ENCODE measurements at regions not wholly inside any gene's neighbourhood (a gene's known extent, or its start where the extent isn't known, plus 50 kb on each side); places are given as distances from the start of the nearest gene placed in this dataset.

DNA sequence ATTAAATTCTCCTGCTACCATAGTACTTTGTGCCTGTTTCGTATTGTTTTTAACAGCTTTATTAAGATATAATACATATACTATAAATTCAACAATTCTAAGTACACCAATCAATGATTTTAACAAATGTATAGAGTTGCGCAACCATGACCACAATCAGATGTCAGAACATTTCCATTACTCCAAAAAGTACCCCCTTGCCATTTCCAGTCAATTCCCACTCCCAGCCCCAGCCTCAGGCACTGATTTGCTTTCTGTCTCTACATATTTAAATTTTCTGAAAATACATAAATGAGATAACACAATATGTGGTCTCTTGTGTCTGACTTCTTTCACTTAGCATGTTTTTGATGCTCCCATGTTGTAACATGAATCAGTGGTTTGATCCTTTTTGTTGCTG is 193.9 kb downstream of the FIGN start:
- no peak for DNase-seq (ENCODE audit: extremely low read depth, low read depth)
- TF ChIP-seq, protein P1, sequence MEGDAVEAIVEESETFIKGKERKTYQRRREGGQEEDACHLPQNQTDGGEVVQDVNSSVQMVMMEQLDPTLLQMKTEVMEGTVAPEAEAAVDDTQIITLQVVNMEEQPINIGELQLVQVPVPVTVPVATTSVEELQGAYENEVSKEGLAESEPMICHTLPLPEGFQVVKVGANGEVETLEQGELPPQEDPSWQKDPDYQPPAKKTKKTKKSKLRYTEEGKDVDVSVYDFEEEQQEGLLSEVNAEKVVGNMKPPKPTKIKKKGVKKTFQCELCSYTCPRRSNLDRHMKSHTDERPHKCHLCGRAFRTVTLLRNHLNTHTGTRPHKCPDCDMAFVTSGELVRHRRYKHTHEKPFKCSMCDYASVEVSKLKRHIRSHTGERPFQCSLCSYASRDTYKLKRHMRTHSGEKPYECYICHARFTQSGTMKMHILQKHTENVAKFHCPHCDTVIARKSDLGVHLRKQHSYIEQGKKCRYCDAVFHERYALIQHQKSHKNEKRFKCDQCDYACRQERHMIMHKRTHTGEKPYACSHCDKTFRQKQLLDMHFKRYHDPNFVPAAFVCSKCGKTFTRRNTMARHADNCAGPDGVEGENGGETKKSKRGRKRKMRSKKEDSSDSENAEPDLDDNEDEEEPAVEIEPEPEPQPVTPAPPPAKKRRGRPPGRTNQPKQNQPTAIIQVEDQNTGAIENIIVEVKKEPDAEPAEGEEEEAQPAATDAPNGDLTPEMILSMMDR (IDR thresholded peaks at IDR 0.05; ENCODE audit: low read depth, low read length), result no peak

DNA sequence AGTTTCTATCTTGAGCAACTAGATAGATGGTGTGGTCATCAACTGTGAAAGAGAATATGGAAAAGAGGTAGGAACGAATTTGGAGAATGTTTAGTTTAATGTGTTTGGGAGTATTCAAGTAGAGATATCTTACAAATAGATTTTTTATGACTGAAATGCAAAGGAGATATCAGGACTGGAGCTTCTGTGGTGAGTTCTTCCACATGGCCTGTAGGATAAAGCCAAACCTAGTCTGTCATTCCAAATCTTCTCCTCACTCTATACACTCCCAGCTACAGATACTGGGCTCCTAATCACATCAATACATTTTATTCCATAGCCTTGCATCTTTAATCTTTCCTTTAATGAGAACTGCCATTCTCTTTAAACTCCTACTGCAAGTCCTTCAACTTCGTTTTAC is 194.3 kb downstream of the FIGN start:
- TF ChIP-seq, protein P1 (IDR thresholded peaks at IDR 0.05; ENCODE audit: low read depth, low read length), result no peak
- DNase-seq (ENCODE audit: extremely low read depth, low read depth), result no peak

DNA sequence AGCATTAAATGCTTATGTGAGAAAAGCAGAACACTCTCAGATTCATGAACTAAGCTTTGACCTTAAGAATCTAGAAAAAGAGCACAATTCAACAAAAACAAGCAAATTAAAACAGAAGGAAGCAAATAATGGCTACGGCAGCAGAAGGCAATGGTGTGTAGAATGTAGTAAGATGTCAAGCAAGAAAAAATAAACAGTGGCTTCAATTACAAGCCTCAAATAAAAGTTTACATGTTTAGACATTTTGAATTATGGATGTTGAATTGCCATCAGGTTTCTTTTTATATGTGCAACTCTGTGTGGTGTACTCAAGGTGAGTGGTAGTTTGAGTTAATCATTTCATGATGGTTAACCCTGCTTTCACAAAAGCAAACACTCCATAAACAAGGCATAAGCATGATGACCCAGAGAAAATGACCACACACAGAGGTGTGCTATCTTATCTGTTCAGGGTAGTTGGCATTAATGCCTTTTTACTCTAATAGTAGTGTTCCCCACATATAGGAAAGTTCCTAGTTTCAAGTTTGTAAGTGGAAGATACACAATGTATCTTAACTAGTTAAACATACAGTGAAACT is 207.1 kb downstream of the FIGN start:
- TF ChIP-seq, protein P1 (IDR thresholded peaks at IDR 0.05; ENCODE audit: low read depth, low read length), result no peak
- no peak for DNase-seq (ENCODE audit: extremely low read depth, low read depth)

DNA sequence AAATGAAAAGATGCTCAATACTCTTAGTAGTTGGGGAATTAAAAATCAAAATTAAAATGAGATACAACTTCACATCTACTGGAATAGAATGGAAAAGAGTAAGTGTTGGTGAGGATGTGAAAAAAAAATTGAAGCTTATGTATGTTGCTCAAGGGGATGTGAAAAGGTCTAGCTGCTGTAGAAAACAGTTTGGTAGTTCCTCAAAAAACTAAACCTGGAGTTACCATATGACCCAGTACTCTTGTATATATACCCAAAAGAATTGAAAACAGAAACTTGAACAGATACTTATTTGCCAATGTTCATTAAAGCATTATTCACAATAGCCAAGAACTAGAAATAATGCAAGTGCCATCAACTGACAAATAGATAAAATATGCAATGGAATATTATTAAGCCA is 208.4 kb downstream of the FIGN start:
- DNase-seq (ENCODE audit: extremely low read depth, low read depth), result no peak
- TF ChIP-seq, protein P1 (IDR thresholded peaks at IDR 0.05; ENCODE audit: low read depth, low read length), result no peak

DNA sequence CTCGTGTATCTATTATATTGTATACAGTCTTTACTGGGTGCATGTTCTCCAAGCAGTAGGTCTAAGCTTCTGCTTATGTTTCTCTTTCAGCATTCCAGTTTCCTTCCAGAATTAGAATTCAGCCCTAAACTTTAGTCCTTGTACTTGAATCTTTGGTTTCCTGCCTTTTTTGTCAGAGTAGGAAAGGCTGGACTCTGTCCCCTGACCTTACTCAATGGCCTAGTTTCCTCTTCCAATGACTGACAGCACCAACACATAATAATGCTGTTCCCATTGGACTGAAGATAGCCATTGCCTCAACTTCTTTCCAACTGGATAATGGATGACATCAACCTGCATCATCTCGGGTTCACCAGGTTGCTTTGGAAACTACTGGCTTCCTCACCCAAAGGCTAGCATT is 217.0 kb downstream of the FIGN start:
- TF ChIP-seq, protein P1 (IDR thresholded peaks at IDR 0.05; ENCODE audit: low read depth, low read length), result no peak
- no peak for DNase-seq (ENCODE audit: extremely low read depth, low read depth)

DNA sequence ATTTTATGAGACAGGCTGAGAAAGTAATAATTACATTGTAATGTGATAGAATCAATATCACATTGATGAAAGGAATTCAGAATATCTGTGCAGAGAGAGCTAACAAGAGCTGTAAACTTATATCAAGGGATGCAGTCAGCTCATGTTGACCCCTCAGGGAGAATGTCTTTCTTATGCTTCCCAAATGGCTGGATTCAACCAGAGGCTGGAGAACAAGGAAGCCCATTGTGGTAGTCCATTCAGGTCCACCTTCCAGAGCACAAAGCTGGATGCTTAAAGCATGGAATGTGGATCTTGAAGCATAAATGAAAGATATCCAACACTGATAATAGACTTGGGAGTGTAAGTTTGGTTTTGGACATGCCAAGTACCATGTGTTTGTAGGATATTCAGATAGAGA is 220.0 kb downstream of the FIGN start:
- TF ChIP-seq, protein P1 (IDR thresholded peaks at IDR 0.05; ENCODE audit: low read depth, low read length), result no peak
- no peak for DNase-seq (ENCODE audit: extremely low read depth, low read depth)

DNA sequence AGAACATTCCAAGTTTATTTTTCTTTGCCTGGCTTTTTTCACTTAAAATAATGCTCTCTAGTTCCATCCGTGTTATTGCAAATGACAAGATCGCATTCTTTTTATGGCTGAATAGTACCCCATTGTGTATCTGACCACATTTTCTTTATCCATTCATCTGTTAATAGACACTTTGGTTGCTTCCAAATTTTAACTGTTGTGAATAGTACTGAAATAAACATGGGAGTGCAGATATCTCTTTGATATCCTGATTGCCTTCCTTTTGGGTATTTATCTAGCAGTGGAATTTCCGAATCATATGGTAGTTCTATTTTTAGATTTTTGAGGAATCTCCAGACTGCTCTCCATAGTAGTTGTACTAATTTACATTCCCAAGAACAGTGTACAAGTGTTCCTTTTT is 230.5 kb downstream of the FIGN start:
- TF ChIP-seq, protein P1 (IDR thresholded peaks at IDR 0.05; ENCODE audit: low read depth, low read length), result no peak
- DNase-seq (ENCODE audit: extremely low read depth, low read depth), result no peak
